ENCODE measurements at regions not wholly inside any gene's neighbourhood (a gene's known extent, or its start where the extent isn't known, plus 50 kb on each side); places are given as distances from the start of the nearest gene placed in this dataset.
"Not testable (repeated sequence)": the region's sequence is repeated elsewhere in the genome, so short reads cannot be mapped to it uniquely, and the experiment has no call there.

GRCh38 chr7:63573412-63573811, 425.2 kb upstream of the ZNF722 start:
- H3K4me1 ChIP-seq (replicated peaks; ENCODE audit: insufficient read depth); H3K27ac ChIP-seq; H3K27me3 ChIP-seq (ENCODE audit: insufficient read depth, low read depth); H3K36me3 ChIP-seq (ENCODE audit: low read depth); intact Hi-C loops (cut with micrococcal nuclease; ENCODE audit: unreplicated experiment); H3K79me2 ChIP-seq (ENCODE audit: low read depth); H2AFZ ChIP-seq; H3F3A ChIP-seq (ENCODE audit: insufficient read depth, low read depth); POLR2A ChIA-PET (ENCODE audit: unreplicated experiment); H3K9me2 ChIP-seq (ENCODE audit: insufficient read depth); H3K9me3 ChIP-seq (ENCODE audit: insufficient read depth, low read depth); CTCF ChIA-PET; H3K4me3 ChIP-seq; H3K4me2 ChIP-seq; DNase-seq; BruUV-seq (replicated peaks); H4K20me1 ChIP-seq (ENCODE audit: insufficient read depth): not testable (repeated sequence)

- H3K79me2 ChIP-seq (ENCODE audit: low read depth); H3K9me2 ChIP-seq (ENCODE audit: insufficient read depth); H2AFZ ChIP-seq; DNase-seq; H3F3A ChIP-seq (ENCODE audit: insufficient read depth, low read depth); H4K20me1 ChIP-seq (ENCODE audit: insufficient read depth); H3K36me3 ChIP-seq (ENCODE audit: low read depth); CTCF ChIA-PET; H3K4me3 ChIP-seq; H3K9me3 ChIP-seq (ENCODE audit: insufficient read depth, low read depth); POLR2A ChIA-PET (ENCODE audit: unreplicated experiment); BruUV-seq (replicated peaks); H3K4me2 ChIP-seq; H3K4me1 ChIP-seq (replicated peaks; ENCODE audit: insufficient read depth); H3K27ac ChIP-seq; H3K27me3 ChIP-seq (ENCODE audit: insufficient read depth, low read depth); intact Hi-C loops (cut with micrococcal nuclease; ENCODE audit: unreplicated experiment): not testable (repeated sequence)
Observed at GRCh38 chr7:63576421-63576820, 422.2 kb upstream of the ZNF722 start.

GRCh38 chr7:63577066-63577465, 421.6 kb upstream of the ZNF722 start:
- CTCF ChIA-PET; H3K9me3 ChIP-seq (ENCODE audit: insufficient read depth, low read depth); H3K4me1 ChIP-seq (replicated peaks; ENCODE audit: insufficient read depth); H3K27ac ChIP-seq; DNase-seq; intact Hi-C loops (cut with micrococcal nuclease; ENCODE audit: unreplicated experiment); H3K9me2 ChIP-seq (ENCODE audit: insufficient read depth); BruUV-seq (replicated peaks); H3K4me2 ChIP-seq; H3K4me3 ChIP-seq; POLR2A ChIA-PET (ENCODE audit: unreplicated experiment); H2AFZ ChIP-seq; H3K27me3 ChIP-seq (ENCODE audit: insufficient read depth, low read depth); H3K36me3 ChIP-seq (ENCODE audit: low read depth); H4K20me1 ChIP-seq (ENCODE audit: insufficient read depth); H3K79me2 ChIP-seq (ENCODE audit: low read depth); H3F3A ChIP-seq (ENCODE audit: insufficient read depth, low read depth): not testable (repeated sequence)

GRCh38 chr7:63580045-63580444, 418.6 kb upstream of the ZNF722 start:
- BruUV-seq (replicated peaks); POLR2A ChIA-PET (ENCODE audit: unreplicated experiment); H3K79me2 ChIP-seq (ENCODE audit: low read depth); H3F3A ChIP-seq (ENCODE audit: insufficient read depth, low read depth); H3K4me3 ChIP-seq; H2AFZ ChIP-seq; DNase-seq; H3K36me3 ChIP-seq (ENCODE audit: low read depth); H3K27ac ChIP-seq; CTCF ChIA-PET; intact Hi-C loops (cut with micrococcal nuclease; ENCODE audit: unreplicated experiment); H3K4me2 ChIP-seq; H3K9me3 ChIP-seq (ENCODE audit: insufficient read depth, low read depth); H3K27me3 ChIP-seq (ENCODE audit: insufficient read depth, low read depth); H4K20me1 ChIP-seq (ENCODE audit: insufficient read depth); H3K9me2 ChIP-seq (ENCODE audit: insufficient read depth); H3K4me1 ChIP-seq (replicated peaks; ENCODE audit: insufficient read depth): not testable (repeated sequence)

- POLR2A ChIA-PET (ENCODE audit: unreplicated experiment); BruUV-seq (replicated peaks): not testable (repeated sequence)
Observed at GRCh38 chr7:63580536-63581300, 417.9 kb upstream of the ZNF722 start.

GRCh38 chr7:63582771-63583170, 415.9 kb upstream of the ZNF722 start:
- H3K27me3 ChIP-seq (ENCODE audit: insufficient read depth, low read depth); H3K9me2 ChIP-seq (ENCODE audit: insufficient read depth); intact Hi-C loops (cut with micrococcal nuclease; ENCODE audit: unreplicated experiment); H3K9me3 ChIP-seq (ENCODE audit: insufficient read depth, low read depth); H3F3A ChIP-seq (ENCODE audit: insufficient read depth, low read depth); H3K36me3 ChIP-seq (ENCODE audit: low read depth); H4K20me1 ChIP-seq (ENCODE audit: insufficient read depth); H2AFZ ChIP-seq; H3K4me1 ChIP-seq (replicated peaks; ENCODE audit: insufficient read depth); POLR2A ChIA-PET (ENCODE audit: unreplicated experiment); H3K4me2 ChIP-seq; CTCF ChIA-PET; H3K4me3 ChIP-seq; BruUV-seq (replicated peaks); H3K27ac ChIP-seq; DNase-seq; H3K79me2 ChIP-seq (ENCODE audit: low read depth): not testable (repeated sequence)

More at GRCh38 chr7:63580536-63581300, 417.9 kb upstream of the ZNF722 start:
- H3K4me1 ChIP-seq (replicated peaks; ENCODE audit: insufficient read depth); H4K20me1 ChIP-seq (ENCODE audit: insufficient read depth); H2AFZ ChIP-seq; intact Hi-C loops (cut with micrococcal nuclease; ENCODE audit: unreplicated experiment); H3F3A ChIP-seq (ENCODE audit: insufficient read depth, low read depth); H3K27ac ChIP-seq; H3K79me2 ChIP-seq (ENCODE audit: low read depth); H3K36me3 ChIP-seq (ENCODE audit: low read depth); CTCF ChIA-PET; H3K4me2 ChIP-seq; H3K9me2 ChIP-seq (ENCODE audit: insufficient read depth); DNase-seq; H3K4me3 ChIP-seq; H3K9me3 ChIP-seq (ENCODE audit: insufficient read depth, low read depth); H3K27me3 ChIP-seq (ENCODE audit: insufficient read depth, low read depth): not testable (repeated sequence)

GRCh38 chr7:63587151-63587853, 411.3 kb upstream of the ZNF722 start:
- DNase-seq; H3K36me3 ChIP-seq (ENCODE audit: low read depth); H3K4me2 ChIP-seq; BruUV-seq (replicated peaks); H3K27ac ChIP-seq; H4K20me1 ChIP-seq (ENCODE audit: insufficient read depth); H3K9me3 ChIP-seq (ENCODE audit: insufficient read depth, low read depth); H3K27me3 ChIP-seq (ENCODE audit: insufficient read depth, low read depth); H3F3A ChIP-seq (ENCODE audit: insufficient read depth, low read depth); H3K4me3 ChIP-seq; H3K79me2 ChIP-seq (ENCODE audit: low read depth); H3K4me1 ChIP-seq (replicated peaks; ENCODE audit: insufficient read depth); H2AFZ ChIP-seq; POLR2A ChIA-PET (ENCODE audit: unreplicated experiment); H3K9me2 ChIP-seq (ENCODE audit: insufficient read depth); intact Hi-C loops (cut with micrococcal nuclease; ENCODE audit: unreplicated experiment); CTCF ChIA-PET: not testable (repeated sequence)
